Adrenal gland (tissue), 5 donors: ENCODE measurements at regions not wholly inside any gene's neighbourhood (a gene's known extent, or its start where the extent isn't known, plus 50 kb on each side); places are given as distances from the start of the nearest gene placed in this dataset.

ENCODE experiments used
- CTCF ChIP-seq, 6 experiments: fragments of 450-650 bp in 4 of 6; fragments of 200-600 bp in 2 of 6; sonication (generic) in 1 of 6; IDR thresholded peaks; 1 replicate in 5 of 6; 2 replicates in 1 of 6; pipeline versions ENCODE4 v1.5.1 to v1.8.0; 2016 to 2021; ENCODE audit warnings: antibody characterized with exemption in 6 of 6, mild to moderate bottlenecking in 2 of 6, moderate library complexity in 1 of 6
- POLR2A ChIP-seq, 2 donors: fragments of 450-650 bp; IDR thresholded peaks; one replicate each; pipeline ENCODE4 v1.6.1; 2017; ENCODE audit warnings: antibody characterized with exemption in 2 of 2, mild to moderate bottlenecking in 2 of 2, moderate library complexity in 1 of 2
- donor health status: DM: no; HTN: no; CAD: no.

GRCh38 chr5:104821606-104822005, 1259.0 kb upstream of the NUDT12 start:
- no peak for TF ChIP-seq CTCF (IDR thresholded peaks at IDR 0.05)
- TF ChIP-seq POLR2A (IDR thresholded peaks at IDR 0.05), result no peak
